GM13976 (cell line): ENCODE measurements at regions not wholly inside any gene's neighbourhood (a gene's known extent, or its start where the extent isn't known, plus 50 kb on each side); places are given as distances from the start of the nearest gene placed in this dataset.

Source experiments
- DNase-seq: peaks from one replicate; pipeline ENCODE4 v3.0.0; 2012; ENCODE audit warnings: low spot score
- CTCF ChIP-seq: IDR thresholded peaks from 2 replicates; pipeline ENCODE4 v1.5.1; 2012; ENCODE audit warnings: borderline replicate concordance, mild to moderate bottlenecking; ENCODE audit not compliant: insufficient read depth; ENCODE audit errors: extremely low read depth, missing control alignments, control extremely low read depth
- in situ Hi-C: fragments of 300-500 bp; cut with MboI; formaldehyde crosslinking; loops from one replicate; pipeline ENCODE4 v1.12.0; 2022; ENCODE audit warnings: low sequenced_read_pairs, mixed read lengths, inconsistent platforms; ENCODE audit not compliant: unreplicated experiment

- in situ Hi-C loops = no loop called here
- no peak for DNase-seq
- no peak for TF ChIP-seq CTCF
Measured at GRCh38 chr15:60073466-60073840, 69.3 kb downstream of the FOXB1 start.

GRCh38 chr15:60074181-60074885 is 70.2 kb downstream of the FOXB1 start:
- in situ Hi-C loops = no loop called here
- no peak for DNase-seq
- TF ChIP-seq CTCF = no peak

- no peak for DNase-seq
- in situ Hi-C loops = no loop called here
- TF ChIP-seq CTCF = no peak
Measured at GRCh38 chr15:60076045-60076444, 71.9 kb downstream of the FOXB1 start.

- no peak for DNase-seq
- in situ Hi-C loops = no loop called here
- TF ChIP-seq CTCF = no peak
Measured at GRCh38 chr15:60076582-60077276, 72.6 kb downstream of the FOXB1 start.

GRCh38 chr15:60077581-60078359 is 73.7 kb downstream of the FOXB1 start:
- no peak for TF ChIP-seq CTCF
- DNase-seq = no peak
- in situ Hi-C loops = no loop called here

GRCh38 chr15:60079210-60079609 is 75.1 kb downstream of the FOXB1 start:
- no peak for TF ChIP-seq CTCF
- in situ Hi-C loops = no loop called here
- no peak for DNase-seq
